ENCODE measurements at regions not wholly inside any gene's neighbourhood (a gene's known extent, or its start where the extent isn't known, plus 50 kb on each side); places are given as distances from the start of the nearest gene placed in this dataset.

DNA sequence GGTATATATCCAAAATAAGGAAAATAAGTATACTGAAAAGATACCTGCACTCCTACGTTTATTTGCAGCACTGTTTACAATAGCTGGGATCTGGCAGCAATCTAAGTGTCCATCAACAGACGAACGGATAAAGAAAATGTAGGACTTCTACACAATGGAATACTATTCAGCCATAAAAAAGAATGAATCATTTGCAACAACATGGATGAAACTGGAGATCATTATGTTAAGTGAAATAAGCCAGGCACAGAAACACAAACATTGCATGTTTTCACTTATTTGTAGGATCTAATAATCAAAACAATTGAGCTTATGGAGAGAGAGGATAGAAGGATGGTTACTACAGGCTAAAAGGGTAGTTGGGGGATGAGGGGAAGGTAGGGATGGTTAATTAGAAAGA is 494.0 kb downstream of the UQCRFS1 start:
- TF ChIP-seq, protein P1, sequence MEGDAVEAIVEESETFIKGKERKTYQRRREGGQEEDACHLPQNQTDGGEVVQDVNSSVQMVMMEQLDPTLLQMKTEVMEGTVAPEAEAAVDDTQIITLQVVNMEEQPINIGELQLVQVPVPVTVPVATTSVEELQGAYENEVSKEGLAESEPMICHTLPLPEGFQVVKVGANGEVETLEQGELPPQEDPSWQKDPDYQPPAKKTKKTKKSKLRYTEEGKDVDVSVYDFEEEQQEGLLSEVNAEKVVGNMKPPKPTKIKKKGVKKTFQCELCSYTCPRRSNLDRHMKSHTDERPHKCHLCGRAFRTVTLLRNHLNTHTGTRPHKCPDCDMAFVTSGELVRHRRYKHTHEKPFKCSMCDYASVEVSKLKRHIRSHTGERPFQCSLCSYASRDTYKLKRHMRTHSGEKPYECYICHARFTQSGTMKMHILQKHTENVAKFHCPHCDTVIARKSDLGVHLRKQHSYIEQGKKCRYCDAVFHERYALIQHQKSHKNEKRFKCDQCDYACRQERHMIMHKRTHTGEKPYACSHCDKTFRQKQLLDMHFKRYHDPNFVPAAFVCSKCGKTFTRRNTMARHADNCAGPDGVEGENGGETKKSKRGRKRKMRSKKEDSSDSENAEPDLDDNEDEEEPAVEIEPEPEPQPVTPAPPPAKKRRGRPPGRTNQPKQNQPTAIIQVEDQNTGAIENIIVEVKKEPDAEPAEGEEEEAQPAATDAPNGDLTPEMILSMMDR (conservative IDR thresholded peaks at IDR 0.05; ENCODE audit: low read length) = no peak
- TF ChIP-seq EZH2phosphoT487 (IDR thresholded peaks at IDR 0.05; ENCODE audit: borderline replicate concordance) = no peak

Data from Loucy (cell line).